NCI-H2171 treated with DMSO at 0.1 percent for 48 hours (cell line): ENCODE measurements at regions not wholly inside any gene's neighbourhood (a gene's known extent, or its start where the extent isn't known, plus 50 kb on each side); places are given as distances from the start of the nearest gene placed in this dataset.
A peak's percentile ranks its signal among the peaks of the same experiment; 100 is the strongest.
"Not testable (repeated sequence)": the region's sequence is repeated elsewhere in the genome, so short reads cannot be mapped to it uniquely, and the experiment has no call there.

Experiments used
- DNase-seq: peaks from one replicate; lab custom pipeline; 2025; lab: John Stamatoyannopoulos, UW

GRCh38 chr1:157409927-157410326 lies 142.4 kb downstream of the FCRL5 start:
- no peak for DNase-seq

- DNase-seq = no peak
Observed at GRCh38 chr1:157407917-157408525, 144.3 kb downstream of the FCRL5 start.

- DNase-seq = no peak
Observed at GRCh38 chr1:157407367-157407766, 144.9 kb downstream of the FCRL5 start.

- no peak for DNase-seq
Observed at GRCh38 chr1:157405662-157406061, 146.7 kb downstream of the FCRL5 start.

GRCh38 chr1:157404614-157405013 lies 147.7 kb downstream of the FCRL5 start:
- no peak for DNase-seq

GRCh38 chr1:157404063-157404501 lies 148.2 kb downstream of the FCRL5 start:
- DNase-seq = no peak

- DNase-seq = no peak
Observed at GRCh38 chr1:157403608-157404007, 148.7 kb downstream of the FCRL5 start.

- no peak for DNase-seq
Observed at GRCh38 chr1:157403203-157403602, 149.1 kb downstream of the FCRL5 start.

GRCh38 chr1:157400766-157401165 lies 151.5 kb downstream of the FCRL5 start:
- DNase-seq = no peak

GRCh38 chr1:157399984-157400382 lies 152.3 kb downstream of the FCRL5 start:
- DNase-seq = no peak

GRCh38 chr1:157399343-157399983 lies 152.9 kb downstream of the FCRL5 start:
- DNase-seq = no peak

GRCh38 chr1:157390651-157391050 lies 161.7 kb downstream of the FCRL5 start:
- no peak for DNase-seq

GRCh38 chr1:157388057-157388456 lies 164.3 kb downstream of the FCRL5 start:
- no peak for DNase-seq

- DNase-seq = no peak
Observed at GRCh38 chr1:157384258-157384657, 168.1 kb downstream of the FCRL5 start.

- no peak for DNase-seq
Observed at GRCh38 chr1:157382351-157382750, 170.0 kb downstream of the FCRL5 start.

- no peak for DNase-seq
Observed at GRCh38 chr1:157380523-157380922, 171.8 kb downstream of the FCRL5 start.

GRCh38 chr1:157377280-157377713 lies 175.0 kb downstream of the FCRL5 start:
- peak; percentile 4 for DNase-seq

GRCh38 chr1:157376681-157377080 lies 175.6 kb downstream of the FCRL5 start:
- no peak for DNase-seq

- not testable (repeated sequence) for DNase-seq
Observed at GRCh38 chr1:157372311-157372710, 180.0 kb downstream of the FCRL5 start.

- DNase-seq = no peak
Observed at GRCh38 chr1:157371826-157372225, 180.5 kb downstream of the FCRL5 start.

- no peak for DNase-seq
Observed at GRCh38 chr1:157371221-157371620, 181.1 kb downstream of the FCRL5 start.

- DNase-seq = no peak
Observed at GRCh38 chr1:157370698-157371097, 181.6 kb downstream of the FCRL5 start.

GRCh38 chr1:157369808-157370521 lies 182.3 kb downstream of the FCRL5 start:
- no peak for DNase-seq
